GM19467 (cell line): ENCODE measurements at regions not wholly inside any gene's neighbourhood (a gene's known extent, or its start where the extent isn't known, plus 50 kb on each side); places are given as distances from the start of the nearest gene placed in this dataset.

ENCODE experiments used
- ATAC-seq: cut with Tn5 transposase; IDR thresholded peaks from one replicate; pipeline ENCODE4 v1.9.1; 2021; ENCODE audit warnings: mild to moderate bottlenecking, moderate library complexity; ENCODE audit not compliant: unreplicated experiment

DNA sequence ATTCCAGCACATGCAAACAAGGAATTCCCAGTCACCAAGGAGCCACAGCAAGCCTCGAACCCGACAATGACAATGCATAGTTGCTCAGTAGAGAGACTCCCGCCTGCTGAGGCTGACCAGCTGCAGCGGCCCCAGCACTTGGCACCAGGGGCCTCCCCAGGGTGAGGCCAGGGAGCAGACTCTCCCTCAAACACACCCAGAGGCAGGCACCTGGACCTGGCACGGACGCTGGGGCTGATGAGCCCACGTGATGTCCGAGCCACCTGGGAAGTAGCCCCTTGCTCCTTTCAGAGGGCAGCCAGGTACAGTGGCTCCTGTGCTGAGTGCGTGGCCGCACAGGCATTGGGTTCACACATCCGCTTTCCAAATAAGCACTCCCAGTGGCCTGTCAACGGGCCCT is 315.9 kb upstream of the TGFBR2 start:
- ATAC-seq = no peak

DNA sequence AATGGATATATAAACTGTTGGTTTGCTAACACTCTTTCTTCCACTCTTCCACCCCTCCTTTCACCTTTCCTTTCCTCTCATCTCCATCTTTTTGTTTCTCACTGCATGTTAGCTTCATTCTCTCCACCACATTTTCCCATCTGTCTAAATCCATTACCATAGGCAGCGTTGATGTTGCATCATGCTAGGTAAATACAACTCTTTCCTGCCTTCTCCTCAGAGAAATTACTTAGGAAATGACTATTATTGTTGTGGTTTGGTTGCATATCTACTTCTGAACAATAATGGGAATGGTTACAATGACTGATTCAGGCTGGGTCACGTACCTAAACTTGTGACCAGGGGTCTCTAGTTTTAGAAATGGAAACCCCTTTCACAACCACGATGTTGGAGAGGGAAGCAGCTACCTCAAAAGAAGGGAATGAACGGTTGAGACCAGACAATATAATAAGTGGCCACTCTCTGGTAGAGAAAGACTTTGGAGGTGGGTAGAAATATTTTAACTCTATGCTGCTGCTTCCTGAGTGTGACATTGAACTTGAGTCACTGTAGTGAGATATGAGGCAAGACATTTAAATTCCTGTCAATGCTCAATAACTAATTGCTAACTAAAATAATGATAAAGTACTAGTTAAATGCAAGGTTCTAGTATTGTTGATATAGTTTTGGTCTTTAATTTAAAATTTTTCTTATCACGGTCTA is 314.1 kb upstream of the TGFBR2 start:
- ATAC-seq = no peak

DNA sequence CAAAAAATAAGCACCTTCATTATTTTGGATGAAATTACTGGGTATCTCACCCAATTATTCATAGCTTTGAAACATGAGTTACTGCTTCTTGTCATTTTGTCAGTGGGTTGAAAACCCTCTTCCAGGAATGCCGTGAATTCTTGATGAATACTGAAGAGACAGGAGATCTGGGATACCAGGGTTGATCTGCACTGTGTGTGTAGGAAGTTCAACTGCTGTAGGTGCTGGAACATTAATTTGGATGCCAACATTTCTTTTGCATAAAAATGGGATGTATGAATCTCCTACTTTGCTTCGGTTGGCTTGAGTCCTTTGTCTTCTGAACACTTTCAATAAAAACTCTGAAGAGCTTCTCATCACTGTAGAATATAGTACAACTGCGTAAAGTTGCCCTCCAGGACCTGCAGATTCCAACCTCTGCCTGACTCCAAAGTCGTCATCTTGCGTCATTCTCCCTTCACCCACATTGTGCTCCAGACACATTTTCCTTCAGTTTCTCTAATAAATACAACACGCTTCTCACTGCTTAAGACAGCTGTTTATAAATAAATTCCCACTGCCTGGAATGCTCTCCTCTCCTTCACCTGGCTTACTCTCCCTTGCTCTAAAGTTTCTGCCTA is 312.7 kb upstream of the TGFBR2 start:
- ATAC-seq = no peak

DNA sequence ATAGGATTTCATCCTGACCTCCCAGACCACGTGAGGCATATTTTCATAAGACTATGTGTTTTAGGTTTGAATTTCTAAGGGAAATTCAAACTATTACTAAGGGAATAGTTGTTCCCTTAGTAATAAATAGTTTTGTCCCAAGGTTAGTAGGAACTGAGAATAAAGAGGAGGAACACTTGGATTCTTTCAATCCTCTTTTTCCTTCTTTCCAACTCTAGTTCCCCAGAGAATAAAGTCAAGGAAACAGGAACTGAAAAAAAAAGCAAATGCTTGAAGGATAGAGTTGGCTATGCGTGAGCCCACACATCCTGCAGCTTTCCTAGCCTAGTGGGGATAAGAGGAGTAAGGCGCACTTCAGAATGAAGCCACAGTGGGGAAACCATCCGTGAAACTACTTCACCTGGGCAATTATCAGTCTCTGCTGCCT is 312.1 kb upstream of the TGFBR2 start:
- ATAC-seq = no peak

DNA sequence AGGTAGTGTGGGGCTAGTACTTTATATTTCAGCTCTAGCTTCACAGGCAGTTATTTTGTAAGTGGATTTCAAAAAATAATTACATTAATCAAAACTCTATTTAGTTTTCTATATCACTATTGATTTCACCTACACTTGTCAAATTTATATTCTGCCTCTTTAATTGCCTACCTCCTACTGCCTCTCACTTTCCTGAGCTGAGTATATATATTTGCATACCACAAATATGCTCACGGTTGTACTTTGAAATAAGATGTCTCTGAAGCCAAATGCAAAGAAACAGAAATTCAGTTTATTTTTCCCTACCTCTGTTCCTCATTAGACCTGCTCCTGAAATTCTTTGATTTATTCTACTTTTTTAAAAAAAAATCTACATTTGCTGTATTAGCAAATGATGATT is 309.3 kb upstream of the TGFBR2 start:
- no peak for ATAC-seq

DNA sequence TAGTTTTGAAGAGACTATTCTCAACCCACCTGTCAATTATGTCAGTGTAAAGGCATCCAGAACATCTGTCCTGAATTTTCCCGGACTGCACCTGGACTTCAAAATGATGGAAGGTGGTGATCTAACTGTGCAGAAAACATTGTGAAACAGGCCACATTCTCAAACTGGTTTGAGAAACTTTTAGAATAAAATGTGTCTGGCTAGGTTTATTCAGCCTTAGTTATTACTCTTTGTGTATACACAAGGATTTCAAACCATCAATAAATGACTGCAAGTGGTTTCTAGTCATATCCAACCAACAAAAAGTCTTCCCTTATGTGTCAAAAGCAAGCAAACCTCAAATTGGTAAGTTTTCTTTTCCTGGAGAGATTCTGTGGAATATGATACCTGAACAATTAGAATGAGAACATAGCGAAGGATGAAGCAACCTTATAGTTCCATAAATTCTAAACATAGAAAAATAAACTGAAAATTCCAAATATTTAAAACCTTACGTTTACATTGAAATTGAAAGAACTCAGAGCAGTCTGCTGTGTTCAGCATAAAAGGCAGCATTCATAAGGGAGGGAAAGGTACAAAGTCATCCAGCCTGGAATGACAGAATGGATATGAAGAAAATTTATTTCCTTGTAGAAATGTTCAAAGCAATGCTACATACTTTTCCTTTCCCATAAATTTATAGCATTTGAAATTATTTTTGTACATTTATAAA is 306.6 kb upstream of the TGFBR2 start:
- ATAC-seq = no peak

DNA sequence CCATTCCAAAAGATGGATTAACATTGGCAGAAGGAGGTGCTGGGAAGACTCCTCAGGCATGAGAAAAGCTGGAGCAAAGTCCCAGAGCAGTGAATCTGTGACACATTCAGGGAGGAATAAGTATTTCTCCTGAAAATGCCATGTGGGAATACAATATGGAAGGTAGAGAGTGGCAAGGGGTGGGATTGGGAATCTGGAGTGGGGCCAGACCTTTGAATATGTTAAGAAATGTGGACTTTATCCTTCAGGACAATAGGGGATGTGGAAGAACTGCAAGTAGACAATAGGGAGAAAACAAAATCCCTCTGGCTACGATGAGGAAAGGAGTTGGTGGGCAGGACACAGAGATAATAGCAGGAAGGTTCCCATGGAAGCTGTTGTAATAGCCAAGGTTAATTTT is 305.6 kb upstream of the TGFBR2 start:
- ATAC-seq = no peak

DNA sequence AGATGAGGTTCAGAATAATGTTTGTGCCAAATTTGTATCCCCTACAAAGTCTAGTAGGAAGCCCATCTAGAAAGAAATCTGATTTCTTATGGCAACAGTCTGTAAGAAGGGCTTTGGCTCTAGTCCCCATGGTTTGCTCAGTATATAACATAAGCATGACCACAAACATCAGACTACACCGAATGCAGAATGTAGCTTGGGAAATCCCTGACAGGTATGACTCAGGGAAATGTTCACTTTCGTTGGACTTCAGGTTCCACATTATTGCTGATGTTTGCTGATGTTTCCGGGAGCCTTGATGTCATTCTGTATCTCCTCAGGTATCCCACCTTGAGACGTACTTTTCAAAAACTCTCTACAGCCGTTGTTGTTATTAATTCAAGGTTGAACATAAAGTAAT is 304.4 kb upstream of the TGFBR2 start:
- ATAC-seq = no peak

DNA sequence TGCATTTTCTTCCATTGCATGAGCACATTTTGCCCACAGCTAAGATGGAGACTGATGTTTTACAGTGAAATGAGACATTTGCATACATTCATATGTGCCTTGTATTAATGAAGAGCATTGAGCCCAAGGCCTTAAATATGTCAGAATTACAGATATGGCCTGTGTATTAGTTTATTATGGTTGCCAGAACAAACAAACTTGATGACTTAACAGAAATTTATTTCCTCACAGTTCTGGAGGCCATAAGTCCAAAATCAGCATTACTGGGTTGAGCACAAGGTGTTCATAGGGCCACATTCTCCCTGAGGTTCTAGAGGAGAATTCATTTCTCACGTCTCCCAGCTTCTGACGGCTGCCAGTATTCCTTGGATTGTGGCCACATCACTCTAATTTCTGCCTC is 302.6 kb upstream of the TGFBR2 start:
- no peak for ATAC-seq

DNA sequence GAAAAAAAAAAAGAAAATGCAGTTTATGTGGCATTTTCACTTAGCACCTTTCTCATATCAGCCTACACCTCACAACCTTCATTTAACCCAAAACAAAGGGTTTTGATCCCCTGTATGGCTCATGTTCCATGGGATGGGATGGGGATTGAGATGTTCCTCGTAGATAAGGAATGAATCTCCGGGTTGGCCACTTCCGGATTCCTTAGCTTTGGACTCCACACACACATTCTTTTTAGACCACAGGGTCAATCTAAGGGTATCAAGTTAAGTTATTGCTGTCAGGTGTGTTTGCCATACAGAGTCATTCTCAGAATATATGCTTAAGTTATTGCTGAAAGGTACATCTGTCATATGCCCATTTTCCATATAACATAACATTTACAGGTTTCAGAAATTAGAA is 301.4 kb upstream of the TGFBR2 start:
- ATAC-seq = no peak

DNA sequence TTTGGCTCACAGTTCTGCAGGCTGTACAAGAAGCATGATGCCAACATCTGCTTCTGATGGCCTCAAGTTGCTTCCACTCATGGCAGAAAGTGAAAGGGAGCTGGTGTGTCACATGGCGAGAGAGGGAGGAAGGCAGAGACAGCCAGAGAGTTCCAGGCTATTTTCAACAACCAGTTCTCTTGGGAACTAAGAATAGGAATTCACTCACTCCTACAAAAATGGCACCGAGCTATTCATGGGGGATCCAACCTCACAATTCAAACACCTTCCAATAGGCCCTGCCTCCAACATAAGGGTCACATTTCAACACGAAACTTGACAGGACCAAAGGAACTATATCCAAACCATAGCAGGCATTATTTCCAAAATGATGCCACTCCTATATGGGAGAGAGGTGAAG is 299.5 kb upstream of the TGFBR2 start:
- no peak for ATAC-seq

DNA sequence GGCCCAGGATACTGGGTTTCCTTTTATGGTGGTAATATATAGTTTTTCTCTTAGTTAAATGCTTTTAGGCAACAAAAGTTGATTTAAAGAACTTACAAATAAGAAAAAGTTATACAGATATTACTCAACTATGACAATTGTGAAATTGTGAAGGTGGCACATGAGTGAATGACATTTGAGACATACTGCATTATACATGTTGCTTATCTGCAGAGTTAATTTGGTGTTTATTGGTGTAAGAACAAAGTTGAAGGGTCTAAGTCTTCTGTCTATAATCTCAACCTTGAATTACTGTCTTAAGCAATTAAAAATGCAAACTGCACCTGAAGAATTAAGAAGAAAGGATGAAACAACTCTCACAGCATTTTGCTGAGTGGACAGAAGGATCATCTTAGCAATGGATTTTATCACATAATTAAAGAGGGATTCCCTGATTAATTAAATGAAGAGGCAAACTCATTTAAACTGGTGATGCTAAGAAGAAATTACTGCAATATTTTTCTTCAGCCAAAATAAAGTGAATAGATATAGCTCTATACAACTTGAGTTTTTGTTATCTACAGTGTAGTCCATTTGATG is 298.9 kb upstream of the TGFBR2 start:
- no peak for ATAC-seq

DNA sequence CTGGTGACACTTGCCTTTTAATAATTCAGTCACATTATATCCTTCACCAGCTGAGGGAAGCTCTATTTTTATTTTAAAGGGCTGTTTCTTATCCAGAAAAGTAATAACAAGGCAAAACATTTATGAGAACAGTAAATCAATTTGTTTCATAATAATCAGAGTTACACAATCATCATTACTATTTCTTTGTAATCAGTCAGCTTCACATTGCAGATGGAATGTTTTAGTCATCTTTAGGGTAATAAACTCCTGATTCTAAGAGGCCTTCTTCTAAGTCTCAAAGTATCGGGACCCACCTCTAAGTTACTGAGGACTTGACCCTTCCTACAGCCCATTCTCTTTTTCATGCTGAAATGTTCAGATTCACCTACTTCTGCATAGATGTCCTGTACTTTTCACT is 298.3 kb upstream of the TGFBR2 start:
- no peak for ATAC-seq

DNA sequence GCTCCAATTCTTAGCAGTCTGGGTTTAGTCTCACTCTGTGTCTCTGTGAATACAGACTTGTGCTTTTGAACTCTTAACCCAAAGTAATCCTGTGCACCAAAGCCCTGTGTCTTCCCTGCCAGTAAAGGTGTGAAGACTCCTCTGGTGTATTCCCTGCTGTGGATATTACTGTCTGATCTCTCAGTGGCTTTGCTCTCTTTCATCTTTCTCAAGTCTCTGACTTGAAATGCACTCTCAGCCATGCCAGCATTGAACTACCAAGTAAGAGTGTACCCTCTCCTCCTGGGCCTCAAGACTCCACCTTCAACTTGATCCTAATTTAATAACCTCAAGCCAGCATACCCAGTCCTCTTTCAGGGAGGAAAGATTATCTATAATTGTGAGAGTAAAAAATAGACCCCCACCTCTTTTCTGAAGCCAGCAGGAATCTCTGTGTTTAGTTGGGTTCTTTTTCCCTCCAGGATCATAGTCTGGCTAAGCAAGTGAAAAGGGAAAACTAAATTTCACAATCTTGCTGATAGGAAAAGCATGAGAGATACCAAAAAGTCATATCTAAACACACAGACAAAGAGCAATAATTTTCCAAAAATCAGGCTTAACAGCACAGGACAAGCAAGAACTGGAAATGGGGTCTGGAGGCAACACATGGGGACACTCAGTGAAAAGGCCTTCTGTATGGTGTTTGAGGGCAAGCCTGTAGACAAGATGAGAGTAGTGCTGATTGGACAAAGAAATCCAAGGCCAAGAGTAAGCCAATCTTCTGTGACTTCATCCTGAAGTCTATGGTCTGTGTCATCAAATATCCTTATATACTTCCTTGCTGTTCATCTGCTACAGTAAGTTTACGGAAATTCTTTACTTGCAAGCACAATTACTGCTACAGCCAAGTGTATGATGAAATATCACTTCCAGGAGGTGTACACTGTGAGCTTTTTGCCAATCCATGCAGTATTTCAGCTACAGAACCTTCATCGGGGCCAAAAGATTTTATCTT is 296.1 kb upstream of the TGFBR2 start:
- ATAC-seq = no peak

DNA sequence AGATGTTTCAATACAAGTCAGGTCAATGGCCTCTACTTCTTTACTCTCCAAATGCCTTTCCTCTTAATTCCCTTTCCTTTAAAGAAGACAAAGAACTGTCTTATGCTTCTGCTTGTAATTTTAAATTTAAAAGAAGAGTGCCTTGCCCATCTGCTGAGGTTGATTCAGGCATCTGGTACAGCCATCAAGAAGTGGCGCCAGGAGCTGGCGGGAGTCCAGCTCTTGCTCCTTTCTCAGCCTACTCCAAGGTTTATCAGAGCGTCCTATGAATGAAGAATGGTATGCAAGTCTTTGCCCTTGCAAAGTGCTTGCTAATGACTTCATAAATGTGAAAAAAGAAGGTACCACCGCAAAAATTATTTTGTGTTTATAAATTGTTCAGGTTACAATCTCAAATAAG is 294.6 kb upstream of the TGFBR2 start:
- no peak for ATAC-seq

DNA sequence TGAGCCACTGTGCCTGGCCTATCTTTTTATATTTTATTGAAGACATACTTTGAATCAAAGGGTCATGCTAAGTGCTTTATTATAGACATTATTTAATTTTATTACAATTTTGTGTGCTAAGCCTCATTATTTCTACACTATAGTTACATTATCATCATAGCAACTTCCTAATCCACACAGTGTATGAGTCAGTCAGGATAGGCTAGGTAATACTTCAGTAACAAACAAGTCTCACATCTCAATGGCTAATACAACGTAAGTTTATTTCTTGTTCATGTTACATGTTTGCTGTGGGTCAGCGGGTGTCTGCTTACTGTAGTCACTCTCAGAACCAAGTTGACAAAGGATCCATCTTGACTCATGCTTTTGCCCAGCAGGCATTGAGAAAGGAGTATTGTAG is 292.6 kb upstream of the TGFBR2 start:
- no peak for ATAC-seq

DNA sequence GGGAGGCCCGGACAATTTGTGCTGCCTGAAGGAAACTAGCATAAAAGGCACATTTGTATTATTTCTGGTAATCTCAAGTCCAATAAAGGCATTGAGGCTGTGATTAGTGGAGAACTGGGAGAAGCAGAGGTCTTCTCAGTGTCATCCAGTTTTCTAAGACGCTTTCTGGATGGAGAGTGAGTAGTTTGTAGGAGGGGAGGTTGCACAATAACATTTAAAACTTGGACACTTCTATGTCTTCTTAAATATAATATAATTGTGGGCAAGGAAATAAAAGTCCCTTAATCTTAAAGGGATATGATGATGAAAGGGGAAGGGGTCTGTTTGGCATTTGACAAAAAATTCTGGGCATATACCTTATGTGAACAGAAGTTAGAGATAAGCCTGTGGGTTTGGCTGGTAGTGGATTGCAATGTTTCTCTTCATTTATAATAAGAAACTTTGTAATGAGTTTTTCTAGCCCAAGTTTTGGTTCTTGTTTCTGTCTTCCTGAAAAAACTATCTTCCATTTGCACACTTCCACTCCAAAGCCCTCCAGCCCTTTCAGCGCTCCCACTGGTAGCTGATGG is 291.6 kb upstream of the TGFBR2 start:
- no peak for ATAC-seq

DNA sequence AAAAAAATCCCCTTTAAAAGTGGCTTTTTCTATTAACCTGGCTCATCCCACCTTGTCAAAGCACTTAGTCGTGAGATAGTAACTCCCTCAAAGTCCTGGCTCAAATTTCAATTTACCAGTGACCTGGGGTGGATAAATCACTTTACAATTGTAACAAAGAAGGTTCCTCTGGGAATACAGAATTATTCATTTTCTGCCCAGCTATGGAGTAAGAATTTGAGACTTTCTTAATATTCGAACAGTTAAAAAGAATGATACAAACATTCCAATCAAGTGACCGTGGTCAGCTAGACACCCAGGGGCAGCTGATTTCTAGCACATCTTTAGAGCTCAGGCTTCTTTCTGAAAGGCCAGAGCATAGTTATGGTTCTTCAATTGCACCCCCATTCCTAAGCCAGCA is 291.0 kb upstream of the TGFBR2 start:
- no peak for ATAC-seq

DNA sequence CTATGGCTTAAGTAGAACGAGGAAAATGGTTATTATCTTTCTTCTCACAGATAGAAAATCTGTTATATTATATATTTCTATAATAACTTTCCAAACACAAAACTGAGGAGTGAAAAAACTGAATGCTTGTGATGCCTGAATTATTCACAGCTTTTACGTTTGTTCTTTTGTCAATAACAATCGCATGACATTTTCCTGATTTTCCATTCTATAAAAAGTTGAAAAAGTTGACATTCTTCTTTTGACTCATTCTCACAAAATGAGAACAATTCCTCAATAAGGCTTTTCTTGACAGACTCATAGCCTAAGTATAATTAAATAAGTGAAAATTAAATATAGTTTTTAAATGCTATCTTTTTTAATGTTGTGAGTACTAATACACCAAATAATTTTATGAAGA is 288.8 kb upstream of the TGFBR2 start:
- no peak for ATAC-seq

DNA sequence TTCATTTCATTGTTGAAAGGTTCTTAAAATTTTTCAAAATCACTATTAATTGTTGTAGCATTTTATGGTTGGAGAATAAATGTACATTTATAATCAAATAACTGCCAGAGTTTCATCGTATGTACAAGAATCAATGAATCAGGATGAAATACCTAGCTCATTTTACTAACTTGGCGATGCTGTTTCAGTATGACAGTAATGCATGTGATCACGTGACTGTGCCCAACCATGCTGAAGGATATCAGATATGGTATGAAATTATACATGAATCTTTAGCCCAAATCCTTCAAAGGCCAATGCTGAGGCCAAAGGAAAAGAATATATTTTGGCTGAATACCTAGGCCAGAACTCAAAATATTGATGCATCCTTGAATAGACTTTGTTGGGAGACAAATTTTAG is 288.3 kb upstream of the TGFBR2 start:
- no peak for ATAC-seq
